ENCODE measurements at regions not wholly inside any gene's neighbourhood (a gene's known extent, or its start where the extent isn't known, plus 50 kb on each side); places are given as distances from the start of the nearest gene placed in this dataset.

DNA sequence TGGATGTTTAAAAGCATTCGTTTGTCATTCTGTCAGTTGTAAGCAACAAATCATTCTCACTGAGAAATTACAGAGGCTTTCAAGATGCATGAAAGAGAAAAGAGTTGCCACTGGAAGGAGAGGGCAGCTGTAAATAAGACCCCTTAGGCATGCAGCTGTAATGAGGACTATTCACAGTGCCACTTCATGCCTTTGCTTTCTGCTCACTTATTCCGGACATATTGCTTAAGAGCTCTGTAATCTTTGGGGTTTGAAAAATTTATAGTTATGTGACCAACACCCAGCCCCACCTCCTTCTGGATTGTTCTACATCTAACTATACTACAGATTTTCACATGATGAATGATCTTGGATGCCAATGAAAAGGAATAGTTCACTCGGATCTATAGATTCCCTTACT is 194.8 kb upstream of the DCN start:
- no peak for DNase-seq

DNA sequence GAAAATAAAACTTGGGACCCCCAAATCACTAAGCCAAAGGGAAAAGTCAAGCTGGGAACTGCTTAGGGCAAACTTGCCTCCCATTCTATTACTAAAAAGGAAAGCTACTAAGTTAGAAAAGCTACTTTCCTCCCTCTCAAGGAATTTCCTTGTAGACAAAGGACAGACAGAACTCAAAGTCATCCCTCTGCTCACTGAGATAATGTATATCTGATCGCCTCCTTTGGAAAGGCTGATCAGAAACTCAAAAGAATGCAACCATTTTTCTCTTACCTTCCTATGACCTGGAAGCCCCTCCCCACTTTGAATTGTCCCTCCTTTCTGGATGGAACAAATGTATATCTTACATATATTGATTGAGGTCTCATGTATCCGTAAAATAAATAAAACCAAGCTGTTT is 190.5 kb upstream of the DCN start:
- no peak for DNase-seq

DNA sequence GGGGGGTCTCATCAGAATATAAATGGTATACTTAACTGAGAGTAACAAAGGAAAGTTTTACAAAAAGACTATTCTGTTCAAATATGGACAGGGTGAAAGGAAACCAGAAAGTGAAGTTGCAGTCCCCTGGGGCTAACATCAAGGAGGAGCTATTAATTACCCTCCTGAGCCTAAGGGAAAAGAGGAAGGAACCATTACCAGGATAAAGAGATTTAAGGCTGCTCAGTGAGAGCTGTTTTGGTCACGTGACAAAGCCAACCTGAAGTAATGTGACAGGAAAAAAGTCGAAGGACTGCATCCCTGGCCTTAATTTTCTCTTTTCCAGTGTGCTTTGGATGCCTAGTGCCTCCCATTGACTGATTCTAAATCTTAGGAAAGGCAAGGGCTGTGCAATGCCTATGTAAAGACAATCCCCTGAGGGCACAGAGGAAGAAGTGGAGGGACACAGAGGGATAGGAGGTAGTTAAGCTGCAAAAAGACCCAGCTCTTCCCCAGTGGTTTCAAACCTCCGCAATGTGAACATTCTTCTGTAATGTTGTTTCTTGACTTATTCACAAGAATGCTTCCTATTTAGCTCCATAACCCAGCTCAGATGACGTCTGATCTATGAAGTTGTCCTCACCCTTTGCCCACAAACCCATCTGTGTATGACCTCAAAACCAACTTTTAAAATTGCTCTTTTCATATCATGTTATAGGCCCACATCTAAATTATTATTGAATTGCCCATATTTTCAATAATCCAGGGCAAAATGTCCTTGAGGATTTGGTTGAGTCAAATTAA is 187.7 kb upstream of the DCN start:
- no peak for DNase-seq

DNA sequence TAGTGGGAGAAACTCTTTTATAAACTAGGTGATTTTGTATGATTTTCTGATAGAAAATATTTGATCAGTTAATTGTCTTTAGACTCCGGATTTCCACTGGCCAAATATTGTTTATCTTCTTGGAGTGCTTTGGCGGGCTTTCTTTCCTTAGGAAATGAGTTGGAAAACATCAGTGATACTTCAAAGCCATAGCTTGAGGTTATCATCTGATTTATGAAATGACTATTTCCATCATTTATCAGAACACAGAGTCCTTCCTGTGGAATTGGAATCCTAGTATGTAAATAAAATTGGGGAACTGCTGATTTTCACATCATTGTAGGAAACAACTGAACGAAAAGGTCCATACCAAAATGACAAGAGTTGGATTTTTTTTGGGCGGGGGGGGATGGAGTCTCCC is 186.0 kb upstream of the DCN start:
- no peak for DNase-seq

DNA sequence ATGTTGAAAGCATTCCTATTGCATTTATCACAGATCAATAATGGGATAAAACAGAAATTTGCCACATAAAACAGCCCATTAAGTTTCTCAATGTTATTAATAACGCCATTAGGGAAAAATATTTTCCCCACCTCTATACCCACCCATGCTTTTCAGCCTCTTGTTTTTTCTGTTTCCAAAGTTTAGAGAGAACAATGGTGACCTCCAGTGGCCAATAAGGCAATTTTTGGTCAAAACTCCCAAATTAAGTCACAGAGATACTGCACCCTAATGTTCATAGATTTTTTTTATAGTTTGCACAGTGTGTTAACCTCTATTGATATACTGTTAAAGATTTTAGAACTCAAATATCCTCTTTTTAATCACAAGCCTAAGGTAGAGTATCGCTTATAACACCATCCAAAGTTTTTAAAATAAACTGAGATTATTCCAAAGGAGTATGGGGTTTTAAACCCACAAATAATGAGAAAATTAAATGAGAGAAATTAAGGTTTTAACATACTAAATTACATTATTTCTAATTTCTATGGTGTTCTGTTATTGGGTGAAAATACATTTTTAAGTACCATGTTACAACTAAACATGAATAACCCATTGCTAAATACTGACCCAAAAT is 184.7 kb upstream of the DCN start:
- no peak for DNase-seq

DNA sequence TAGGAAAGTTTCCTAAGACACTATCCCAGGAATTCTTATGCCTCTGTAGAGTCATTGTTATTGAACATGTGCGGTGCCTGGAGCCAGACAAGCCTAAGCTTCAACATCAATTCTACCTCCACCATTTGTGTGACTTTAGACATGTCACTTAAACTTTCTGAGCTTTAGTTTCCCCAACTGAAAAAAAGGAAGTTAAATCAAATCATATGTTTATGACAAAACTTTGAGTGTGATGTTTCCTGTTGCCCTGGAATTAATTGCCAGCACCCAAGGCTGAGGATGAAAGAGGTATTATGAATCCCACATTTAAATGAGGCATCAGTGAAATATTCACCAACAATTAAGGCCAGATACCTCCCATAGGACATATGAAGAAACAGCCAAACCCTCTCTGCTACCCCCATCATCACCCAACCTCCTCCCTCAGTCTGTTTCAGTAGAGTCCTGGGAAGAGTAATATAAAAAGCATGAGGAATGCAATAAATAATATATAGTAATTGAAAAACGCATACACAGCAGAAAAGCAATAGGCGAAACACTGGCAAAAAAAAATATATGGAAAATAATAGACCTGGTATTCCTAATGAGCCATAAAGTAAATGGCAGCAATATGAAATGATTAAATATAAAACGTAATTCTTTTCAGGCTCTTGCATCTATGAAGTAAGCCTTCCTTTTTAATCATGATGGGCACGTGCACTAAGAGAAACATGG is 182.0 kb upstream of the DCN start:
- no peak for DNase-seq

DNA sequence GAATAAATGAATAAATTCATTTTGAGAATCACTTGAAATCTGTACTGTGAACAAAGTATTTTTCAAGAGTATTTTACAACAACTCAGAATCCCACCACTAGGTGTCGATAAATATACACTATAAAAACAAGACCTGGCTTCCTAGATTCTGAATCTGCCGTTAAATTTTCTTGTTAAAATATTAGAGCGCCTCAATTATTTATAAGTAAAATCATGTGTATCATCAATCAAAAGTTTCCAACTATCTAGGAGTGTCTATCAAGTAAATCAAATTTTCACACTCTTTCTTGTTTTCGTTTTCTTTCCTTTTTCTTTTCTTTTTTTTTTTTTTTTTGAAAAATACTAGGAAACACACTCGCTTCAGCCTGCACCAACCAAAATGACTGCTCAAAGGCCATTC is 179.2 kb upstream of the DCN start:
- peak; percentile 49 for DNase-seq

DNA sequence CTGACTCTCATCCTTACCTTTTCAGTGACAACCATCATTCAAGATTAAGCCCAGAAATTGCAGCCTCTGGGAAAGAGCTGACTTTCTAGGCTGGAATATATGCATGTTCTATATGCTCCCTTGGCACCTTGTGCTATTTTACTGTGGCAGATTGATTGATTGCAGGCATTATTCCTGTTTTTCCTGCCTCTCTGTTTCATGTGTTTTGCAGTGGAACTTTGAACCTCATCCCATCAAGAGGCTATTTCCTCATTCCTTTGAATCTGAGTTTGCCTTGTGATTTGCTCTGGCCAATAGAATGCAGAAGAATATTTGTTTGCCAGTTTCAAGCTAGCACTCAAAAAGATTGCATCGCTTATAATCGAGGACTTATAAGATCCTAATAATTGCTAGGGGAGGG is 174.8 kb upstream of the DCN start:
- DNase-seq, result no peak

DNA sequence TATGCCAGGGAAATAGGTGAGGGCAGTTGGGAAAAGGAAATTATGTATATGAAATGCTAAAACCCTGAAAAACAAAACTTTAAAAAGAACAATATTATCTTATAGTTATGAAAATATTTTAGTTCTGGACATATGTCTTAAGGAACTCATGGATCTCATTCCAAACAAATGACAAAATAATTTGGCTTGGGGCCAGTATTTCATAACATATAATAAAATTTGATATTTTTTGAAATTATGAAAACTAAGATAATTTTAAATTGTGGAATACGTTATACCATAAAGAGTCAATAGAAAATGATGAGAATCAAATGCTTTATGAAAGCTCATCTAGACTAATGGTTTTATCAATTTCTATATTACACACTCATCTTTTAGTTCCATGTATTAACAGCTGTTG is 173.8 kb upstream of the DCN start:
- no peak for DNase-seq

DNA sequence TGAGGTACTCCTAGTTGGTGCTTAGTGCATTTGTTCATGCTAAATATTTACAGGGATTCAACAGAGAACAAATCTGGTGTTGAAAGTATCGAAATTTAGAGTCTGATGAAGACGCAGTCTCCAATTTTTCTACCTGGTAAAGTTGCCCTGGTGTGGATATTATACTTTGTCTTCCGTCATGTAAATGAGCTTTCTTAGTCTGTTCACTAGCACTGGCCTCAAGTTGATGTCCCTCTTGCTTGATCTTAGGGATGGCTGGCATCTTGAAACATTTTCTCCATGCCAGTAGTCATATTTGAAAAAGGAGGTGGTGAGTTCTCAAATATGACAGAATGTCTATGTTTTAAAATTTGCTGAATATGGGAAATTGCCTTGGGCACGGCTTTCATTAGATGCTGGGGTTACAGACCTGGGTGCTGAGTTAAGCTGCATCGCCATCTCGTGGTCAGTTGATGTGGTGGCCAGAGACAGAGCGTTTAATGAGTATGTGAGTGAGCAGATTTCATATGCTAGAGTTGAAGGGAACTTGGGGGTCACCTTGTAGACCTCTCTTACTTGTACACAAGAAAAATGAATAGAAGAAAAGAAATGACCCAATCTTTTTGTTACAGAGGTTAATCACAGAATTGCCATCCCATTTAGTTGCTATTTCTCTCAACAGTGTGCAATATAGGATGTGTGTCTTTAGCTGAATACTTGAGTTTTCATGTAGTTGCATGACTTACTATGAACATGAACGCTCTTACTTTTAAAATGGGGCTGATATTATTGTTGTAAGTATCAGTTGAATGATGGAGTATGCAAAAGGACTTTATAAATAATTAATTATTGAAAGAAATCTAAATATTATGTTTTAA is 172.8 kb upstream of the DCN start:
- DNase-seq, result peak; percentile 41

DNA sequence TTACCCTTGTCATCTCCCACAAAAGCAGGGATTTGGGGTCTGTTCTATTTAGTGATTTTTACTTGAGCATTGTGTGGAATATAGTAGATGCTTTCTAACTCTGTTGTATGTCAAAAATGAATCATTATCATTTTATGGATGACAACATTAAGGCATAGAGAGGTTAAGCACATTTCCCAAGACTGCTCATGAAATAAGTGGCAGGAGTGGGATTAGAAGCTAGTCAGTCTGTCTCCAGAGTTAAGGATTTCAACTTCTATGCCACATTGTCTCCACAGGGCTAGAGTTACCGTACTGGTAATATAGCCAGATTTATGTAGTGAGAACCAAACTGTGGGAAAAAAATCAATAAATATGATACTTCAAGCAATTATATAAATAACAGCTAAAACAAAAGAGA is 170.6 kb upstream of the DCN start:
- no peak for DNase-seq

DNA sequence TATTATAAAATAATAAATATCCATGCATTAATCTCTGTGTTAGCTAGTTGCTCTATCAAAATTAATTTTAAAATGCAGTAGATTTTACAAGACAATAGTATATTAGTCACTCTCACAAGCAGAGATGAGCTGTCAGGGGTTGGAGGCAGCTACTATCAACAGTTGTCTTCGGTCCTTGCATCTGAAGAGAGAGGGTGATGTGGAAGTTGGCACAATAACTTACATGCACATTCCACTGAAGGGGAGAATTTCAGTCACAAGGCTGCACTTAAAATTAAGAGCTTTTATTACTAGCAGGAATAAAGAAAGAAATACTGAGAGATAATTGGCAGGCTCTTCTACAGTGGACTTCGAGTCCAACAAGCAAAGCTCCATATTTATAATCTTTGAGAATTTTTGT is 166.9 kb upstream of the DCN start:
- DNase-seq, result no peak

DNA sequence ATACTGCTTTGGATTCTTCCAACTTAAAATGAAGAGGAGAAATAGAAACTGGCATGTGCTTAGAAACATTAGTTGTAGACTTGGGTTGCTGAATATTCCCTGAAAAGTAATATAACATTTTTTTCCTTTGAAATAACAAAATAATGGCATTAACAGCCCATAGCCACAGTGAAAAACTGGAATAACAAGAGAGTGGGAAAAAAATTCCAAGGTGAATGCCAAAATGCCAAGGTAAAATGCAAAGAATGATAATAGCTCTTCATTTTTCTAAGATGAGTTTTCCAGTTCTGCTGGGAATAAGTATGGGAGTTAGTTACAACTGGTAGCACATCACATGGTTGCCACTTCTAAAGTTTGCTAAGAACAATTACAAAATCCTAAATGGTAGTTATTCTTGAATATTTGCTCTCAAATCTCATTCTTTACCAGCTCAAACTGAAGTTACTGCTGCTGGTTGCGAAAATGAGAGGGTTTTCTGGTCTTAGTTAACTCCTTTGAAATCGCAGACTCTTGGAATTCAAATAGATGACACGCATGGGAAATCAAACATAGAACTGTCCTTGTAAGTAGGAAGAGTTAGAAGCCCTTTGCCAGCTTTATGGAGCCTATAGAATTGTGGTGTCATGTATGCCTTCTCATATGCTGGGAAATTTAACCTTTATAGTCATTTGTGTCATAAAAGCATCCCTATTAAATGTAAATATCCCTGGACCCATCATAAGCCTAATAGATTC is 165.0 kb upstream of the DCN start:
- DNase-seq, result no peak

DNA sequence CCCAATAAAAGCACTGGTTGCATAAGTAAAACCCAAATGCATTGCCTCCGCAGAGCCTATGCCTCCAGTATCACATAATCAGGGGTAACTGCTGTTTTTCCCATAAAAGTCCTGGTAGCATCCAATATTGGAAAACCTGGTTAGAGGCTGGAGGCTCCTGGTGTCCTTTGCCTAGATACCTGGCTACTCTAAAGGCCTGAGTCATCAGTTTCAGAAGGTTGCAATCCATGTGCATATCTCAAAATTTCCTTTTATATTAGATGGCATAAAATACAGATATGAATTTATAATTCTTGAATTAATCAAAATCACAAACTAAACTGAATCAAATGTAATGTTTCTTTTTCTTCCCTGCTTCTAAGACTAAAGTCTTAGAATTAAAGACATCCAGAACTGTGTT is 164.2 kb upstream of the DCN start:
- no peak for DNase-seq

DNA sequence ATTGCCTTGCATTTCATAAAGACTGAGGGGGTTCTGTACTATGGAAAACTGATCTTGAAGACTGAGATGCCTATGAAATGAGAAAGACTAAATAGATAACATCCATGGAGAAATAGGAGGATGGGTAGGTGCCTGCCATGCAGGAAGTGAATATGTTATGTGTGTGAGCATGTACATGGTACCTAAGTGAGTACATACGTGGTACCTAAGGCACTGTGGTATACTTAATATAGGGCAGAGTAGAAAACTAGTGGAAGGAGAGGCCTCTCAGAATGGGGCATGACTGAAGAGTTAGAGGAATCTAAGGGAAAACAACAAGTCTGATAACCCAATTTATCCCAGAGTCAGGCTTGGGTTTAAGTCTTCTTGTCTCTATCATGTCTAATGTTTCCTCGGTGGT is 161.8 kb upstream of the DCN start:
- no peak for DNase-seq

DNA sequence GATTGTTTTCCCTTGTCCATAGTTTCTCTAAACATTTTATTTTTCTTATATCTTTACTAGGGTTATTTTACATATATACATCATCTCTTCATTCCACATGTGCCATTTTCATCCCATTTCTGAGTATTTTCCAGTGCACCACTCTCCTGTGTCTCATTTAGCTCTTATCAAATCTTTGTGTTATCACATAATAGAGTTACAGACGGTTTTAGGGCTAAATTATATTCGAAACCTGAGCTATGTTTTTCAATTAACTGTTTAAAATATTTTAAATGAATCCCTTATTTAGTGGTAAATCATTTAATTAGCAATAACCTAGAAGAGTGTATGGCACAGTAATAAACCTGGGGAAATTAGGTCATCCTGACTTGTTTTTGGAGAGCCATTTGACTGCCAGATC is 160.4 kb upstream of the DCN start:
- no peak for DNase-seq

DNA sequence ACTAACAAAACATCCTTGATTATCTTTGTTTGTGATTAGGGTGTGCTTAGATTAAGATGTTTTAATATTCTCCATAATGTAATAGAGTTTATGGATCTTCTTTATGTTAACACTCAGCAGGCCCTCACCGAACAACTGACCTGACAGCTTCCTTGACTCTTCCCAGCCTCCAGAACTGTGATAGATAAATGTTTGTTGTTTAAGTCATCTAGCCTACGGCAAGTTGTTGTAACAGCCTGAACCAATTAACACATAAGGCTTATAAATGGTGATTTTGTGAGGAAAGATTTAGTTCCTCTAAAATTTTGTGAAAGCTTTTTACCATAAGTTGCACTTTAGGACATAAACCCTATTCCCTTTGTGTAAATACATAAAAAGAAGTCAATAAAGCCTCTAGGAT is 156.5 kb upstream of the DCN start:
- no peak for DNase-seq

DNA sequence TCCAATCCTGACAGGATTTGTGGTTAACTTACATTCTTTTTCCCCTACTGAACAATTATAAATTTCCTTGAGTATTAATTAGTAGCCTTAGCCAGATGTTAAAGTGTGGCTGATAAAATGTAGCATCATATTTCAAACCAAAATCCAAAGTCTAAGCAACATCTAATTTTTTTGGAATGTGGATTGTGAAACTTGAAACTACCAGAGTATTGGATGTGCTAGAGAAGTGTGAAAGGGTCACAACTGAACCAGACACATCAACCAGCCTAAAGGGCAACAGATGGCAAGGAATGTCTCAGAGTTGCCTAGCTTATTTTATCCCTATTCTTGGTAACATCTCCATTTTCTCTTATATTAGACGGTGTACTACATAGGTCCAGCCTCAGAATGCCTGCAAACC is 153.1 kb upstream of the DCN start:
- DNase-seq, result no peak

DNA sequence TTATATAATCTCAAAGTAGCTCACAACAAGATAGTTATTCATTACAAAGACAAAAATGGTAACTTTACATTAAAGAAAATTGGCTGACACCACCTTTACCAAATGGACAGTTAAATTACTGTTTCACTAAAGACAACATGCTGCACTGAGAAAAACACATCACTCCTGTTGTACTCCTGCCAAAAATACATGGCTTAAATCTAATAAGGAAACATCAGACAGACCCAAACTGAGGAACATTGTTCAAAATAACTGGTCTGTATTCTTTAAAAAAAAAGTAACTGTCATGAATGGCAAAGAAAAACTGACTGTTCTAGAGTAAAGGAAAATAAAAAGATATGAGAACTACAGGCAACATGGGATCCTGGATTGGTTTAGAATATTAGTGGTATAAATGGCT is 151.3 kb upstream of the DCN start:
- DNase-seq, result no peak

DNA sequence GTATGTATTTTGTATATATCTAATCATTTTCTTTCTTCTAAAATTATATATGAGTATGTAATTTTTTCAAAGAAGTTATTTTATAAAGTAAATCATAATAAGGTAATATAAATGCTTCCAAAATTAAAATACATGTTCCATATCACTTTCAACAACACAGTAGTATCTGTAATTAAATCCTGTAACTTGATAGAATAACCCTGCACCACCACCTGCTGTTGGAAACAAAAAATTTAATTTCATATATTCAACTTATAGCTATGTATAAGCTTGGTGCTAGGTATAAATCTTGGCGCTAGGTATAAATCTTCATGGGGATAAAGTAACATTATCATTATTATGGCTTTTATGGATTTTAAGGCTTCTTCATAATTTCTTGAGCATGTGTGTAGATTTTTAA is 149.7 kb upstream of the DCN start:
- no peak for DNase-seq

DNA sequence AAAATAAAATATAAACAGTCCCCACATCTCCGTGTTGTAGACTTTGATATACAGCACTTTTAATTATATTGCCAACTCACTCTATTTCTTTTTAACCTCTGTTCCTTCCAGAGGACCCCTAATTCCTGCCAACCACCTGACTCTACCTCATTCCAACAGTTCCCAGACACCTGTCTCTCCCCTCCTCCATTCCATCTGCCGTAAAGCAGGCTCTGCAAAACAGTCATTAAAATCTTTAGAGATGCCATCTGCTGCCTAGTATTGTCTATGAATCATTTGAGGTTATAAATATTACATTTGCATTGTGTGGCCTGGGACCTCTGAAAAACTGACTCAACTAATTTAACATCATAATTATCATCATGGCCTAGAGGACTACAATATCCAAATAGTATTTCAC is 148.8 kb upstream of the DCN start:
- DNase-seq, result no peak

DNA sequence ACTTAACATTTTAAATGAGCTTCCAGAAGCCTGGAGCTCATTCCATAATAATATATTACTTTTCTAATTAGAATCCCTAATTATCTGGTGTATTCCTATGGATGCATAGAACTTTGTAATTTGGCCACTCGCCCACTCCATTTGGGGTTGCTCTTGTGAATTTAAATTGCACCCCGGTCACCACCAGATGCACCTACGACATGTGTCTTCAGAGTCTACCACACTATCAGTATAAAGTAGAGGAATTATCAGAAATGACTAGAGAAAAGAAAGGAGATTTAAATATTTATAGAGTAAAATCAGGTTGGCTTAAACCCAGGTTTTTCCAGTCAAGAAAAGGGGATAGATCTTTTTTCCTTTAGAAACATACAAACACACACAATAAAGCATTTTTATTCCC is 145.8 kb upstream of the DCN start:
- DNase-seq, result no peak

DNA sequence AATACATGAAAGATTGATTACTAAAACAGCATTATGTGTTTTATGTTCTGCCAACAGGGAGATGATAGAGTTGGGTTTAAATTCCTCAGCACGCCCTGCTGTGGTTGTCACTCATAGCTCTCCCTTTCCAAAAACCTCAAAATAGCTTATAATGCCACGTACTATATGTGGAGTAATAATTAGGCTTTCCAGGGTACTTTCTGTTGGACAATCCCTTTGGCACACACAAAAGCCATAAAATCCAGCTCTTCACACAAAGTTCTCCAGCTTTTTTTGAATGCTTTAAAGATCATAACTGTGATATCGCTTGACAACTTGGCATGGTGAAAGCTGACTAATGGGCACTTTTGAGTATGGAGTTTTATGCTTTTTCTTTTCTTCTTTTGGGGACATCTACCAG is 145.3 kb upstream of the DCN start:
- DNase-seq, result no peak
